Ishikawa (cell line): ENCODE measurements at regions not wholly inside any gene's neighbourhood (a gene's known extent, or its start where the extent isn't known, plus 50 kb on each side); places are given as distances from the start of the nearest gene placed in this dataset.

ENCODE experiments used
- CEBPB ChIP-seq: IDR thresholded peaks from 2 replicates; pipeline ENCODE4 v1.6.1; 2012
- MAX ChIP-seq: IDR thresholded peaks from 2 replicates; pipeline ENCODE4 v1.6.1; 2012
- REST ChIP-seq: IDR thresholded peaks from 2 replicates; pipeline ENCODE4 v1.6.1; 2012; ENCODE audit warnings: low read depth, mild to moderate bottlenecking
- TAF1 ChIP-seq: IDR thresholded peaks from 2 replicates; pipeline ENCODE4 v1.6.1; 2012; ENCODE audit warnings: low read depth, mild to moderate bottlenecking
- TCF12 ChIP-seq: IDR thresholded peaks from 2 replicates; pipeline ENCODE4 v1.6.1; 2012; ENCODE audit warnings: low read depth
- USF1 ChIP-seq: IDR thresholded peaks from 2 replicates; pipeline ENCODE4 v1.6.1; 2012
- YY1 ChIP-seq: IDR thresholded peaks from 2 replicates; pipeline ENCODE4 v1.6.1; 2012; ENCODE audit warnings: low read depth

GRCh38 chr10:69686866-69687265 lies 56.8 kb downstream of the FAM241B start:
- no peak for TF ChIP-seq TCF12
- TF ChIP-seq CEBPB: no peak
- no peak for TF ChIP-seq MAX
- TF ChIP-seq USF1: no peak
- no peak for TF ChIP-seq YY1
- TF ChIP-seq REST: no peak
- no peak for TF ChIP-seq TAF1
